Effector memory CD8-positive, alpha-beta T cell (primary cell): ENCODE measurements at regions not wholly inside any gene's neighbourhood (a gene's known extent, or its start where the extent isn't known, plus 50 kb on each side); places are given as distances from the start of the nearest gene placed in this dataset.

ENCODE experiments used
- ATAC-seq: fragments of 150-1000 bp; cut with Tn5 transposase; replicated peaks from 2 replicates; pipeline ENCODE4 v1.10.0; 2021; ENCODE audit warnings: mild to moderate bottlenecking, moderate library complexity
- DNase-seq, 3 experiments: peaks; one replicate each; pipeline ENCODE4 v3.0.0; 2021
- H3K27ac Mint-ChIP-seq, 2 donors: one replicate each; pipeline ENCODE4 v1.8.0; 2022; ENCODE audit warnings: mild to moderate bottlenecking in 2 of 2, mixed read lengths in 2 of 2, moderate library complexity in 2 of 2
- H3K27me3 Mint-ChIP-seq, 2 donors: one replicate each; pipeline ENCODE4 v1.8.0; 2022; ENCODE audit warnings: mixed read lengths in 2 of 2
- H3K36me3 Mint-ChIP-seq: one replicate; pipeline ENCODE4 v1.8.0; 2022; ENCODE audit warnings: mild to moderate bottlenecking, moderate library complexity, mixed read lengths; ENCODE audit not compliant: insufficient read depth
- H3K4me1 Mint-ChIP-seq, 2 donors: one replicate each; pipeline ENCODE4 v1.8.0; 2022; ENCODE audit warnings: low read depth in 2 of 2, mixed read lengths in 2 of 2
- H3K4me3 Mint-ChIP-seq, 2 donors: one replicate each; pipeline ENCODE4 v1.8.0; 2022; ENCODE audit warnings: mild to moderate bottlenecking in 2 of 2, mixed read lengths in 2 of 2, moderate library complexity in 2 of 2
- H3K9me3 Mint-ChIP-seq, 2 donors: one replicate each; pipeline ENCODE4 v1.8.0; 2022; ENCODE audit warnings: mixed read lengths in 2 of 2

DNA sequence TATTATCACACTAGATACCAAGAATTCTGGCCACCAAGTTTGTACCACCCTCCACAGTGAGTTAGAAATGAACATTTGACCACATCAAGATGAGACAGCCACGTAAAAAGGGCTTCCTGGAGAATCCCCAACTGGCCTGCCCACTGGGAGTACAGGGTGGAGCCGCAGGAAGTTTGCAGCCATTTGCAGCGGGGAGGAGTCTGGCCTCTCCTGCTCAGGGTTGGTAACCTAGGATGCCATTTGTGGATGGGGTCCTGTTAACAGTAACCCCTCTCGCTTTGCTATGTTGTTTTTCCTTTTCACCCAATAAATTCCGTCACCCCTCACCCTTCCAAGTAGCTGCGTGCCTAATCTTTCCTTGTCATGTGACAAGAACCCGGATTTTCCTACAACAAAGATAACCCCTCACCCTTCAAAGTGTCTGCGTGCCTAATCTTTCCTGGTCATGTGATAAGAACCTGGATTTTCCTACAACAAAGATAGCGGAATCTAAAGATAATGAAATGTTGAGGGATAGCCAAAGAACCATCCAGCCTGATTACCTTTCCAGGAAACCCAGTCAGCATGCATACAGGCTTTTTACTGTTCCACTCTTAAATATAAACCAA, 245.4 kb downstream of the NAF1 start:
- Mint-ChIP-seq H3K4me3 (no peak overlapping the region), H3K27ac (no peak overlapping the region), H3K27me3 (no peaks in the 10 kb centered on the region), H3K9me3 (peaks cover 0 to 2% of the 10 kb centered on the region in 2 donors), H3K4me1 (no peaks in the 10 kb centered on the region), H3K36me3 (no peaks in the 10 kb centered on the region)
- DNase-seq (no peak), ATAC-seq (no peak)

DNA sequence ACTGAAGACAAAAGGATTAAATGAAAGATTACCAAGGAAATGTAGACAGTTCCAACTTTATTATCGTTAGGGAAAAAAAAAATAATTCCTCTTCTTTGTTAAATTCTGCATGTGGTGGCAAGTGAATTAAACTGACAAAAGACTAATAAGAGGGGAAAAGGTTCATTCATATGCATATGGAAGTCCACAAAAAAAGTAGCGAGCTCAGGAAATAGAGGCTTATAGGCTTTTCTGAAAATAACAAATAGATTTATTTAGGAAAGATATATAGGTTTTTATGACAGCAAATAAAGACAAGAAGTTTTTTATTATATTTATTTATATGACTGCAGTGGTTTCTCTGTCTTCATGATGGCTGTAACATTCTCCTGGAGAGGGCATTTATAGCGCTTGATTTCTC, 246.0 kb downstream of the NAF1 start:
- Mint-ChIP-seq H3K9me3 (peaks cover 2% of the 10 kb centered on the region in 2 donors), H3K27me3 (no peaks in the 10 kb centered on the region), H3K4me3 (no peak overlapping the region), H3K27ac (no peak overlapping the region), H3K36me3 (no peaks in the 10 kb centered on the region), H3K4me1 (no peaks in the 10 kb centered on the region)
- DNase-seq (no peak), ATAC-seq (no peak)

DNA sequence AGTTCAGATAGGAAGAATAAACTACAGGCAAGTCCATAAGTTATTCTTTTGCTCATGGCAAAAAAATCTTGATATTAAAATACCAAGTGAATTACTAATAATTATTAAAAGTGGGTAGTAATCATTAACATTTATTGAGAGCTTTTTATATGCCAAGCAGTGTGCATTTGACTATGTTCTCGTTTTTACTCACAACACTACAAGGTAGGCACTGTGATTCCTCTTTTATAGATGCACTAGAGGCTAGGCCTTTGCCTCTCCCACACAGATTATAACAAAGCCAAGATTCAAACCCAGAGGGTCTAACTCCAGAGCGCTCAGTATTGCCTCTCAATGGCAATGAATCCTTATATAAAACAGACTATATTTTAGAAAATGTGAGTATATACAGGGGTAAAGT, 254.2 kb downstream of the NAF1 start:
- Mint-ChIP-seq H3K9me3 (peaks cover 0 to 11% of the 10 kb centered on the region in 2 donors), H3K36me3 (no peaks in the 10 kb centered on the region), H3K27me3 (no peaks in the 10 kb centered on the region), H3K4me3 (no peak overlapping the region), H3K4me1 (no peaks in the 10 kb centered on the region), H3K27ac (no peak overlapping the region)
- no peak for DNase-seq
- no peak for ATAC-seq

DNA sequence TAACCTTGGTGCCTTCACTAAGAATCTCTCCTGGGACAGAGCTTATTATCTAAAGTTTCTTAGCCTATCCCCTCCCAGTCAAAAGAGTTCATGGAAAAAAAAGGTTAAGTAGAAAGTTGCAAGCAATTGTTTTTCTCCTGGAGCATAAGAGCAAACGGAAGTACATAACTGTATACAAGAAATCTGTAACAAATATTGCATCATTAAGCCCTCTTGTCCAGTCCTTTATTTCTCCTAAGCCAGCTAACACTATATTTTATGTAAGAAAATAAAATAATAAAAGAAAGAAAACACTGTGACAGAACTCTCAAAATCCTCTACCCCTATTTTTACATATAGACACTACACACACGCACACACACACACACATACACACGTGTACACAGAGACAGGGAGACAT, 255.3 kb downstream of the NAF1 start:
- peaks cover 0 to 11% of the 10 kb centered on the region in 2 donors for H3K9me3 Mint-ChIP-seq
- H3K27me3 Mint-ChIP-seq, result no peaks in the 10 kb centered on the region
- ATAC-seq (no peak), DNase-seq (no peak)
- no peak overlapping the region for H3K27ac Mint-ChIP-seq
- H3K4me1 Mint-ChIP-seq, result no peaks in the 10 kb centered on the region
- no peak overlapping the region for H3K4me3 Mint-ChIP-seq
- no peaks in the 10 kb centered on the region for H3K36me3 Mint-ChIP-seq

DNA sequence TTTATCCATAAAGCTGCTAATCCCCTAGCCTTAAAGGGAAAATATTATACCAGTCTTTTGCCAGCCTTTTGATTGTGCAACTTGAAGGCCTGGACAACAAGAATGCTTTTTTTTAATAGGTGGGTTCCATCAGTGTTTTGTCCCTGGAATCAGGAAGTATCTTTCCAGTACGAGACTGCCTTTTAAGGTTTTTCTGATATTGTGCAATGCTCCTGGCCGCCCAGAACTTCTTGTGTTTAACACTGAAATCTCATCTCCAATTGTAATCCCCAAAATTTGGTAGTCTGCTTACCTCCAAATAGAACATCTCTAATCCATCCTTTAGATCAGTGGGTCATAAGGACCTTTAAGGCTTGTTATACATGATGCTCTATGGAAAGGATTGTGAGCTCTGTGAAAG, 256.7 kb downstream of the NAF1 start:
- H3K4me1 Mint-ChIP-seq, result no peaks in the 10 kb centered on the region
- DNase-seq, result no peak
- no peak overlapping the region for H3K27ac Mint-ChIP-seq
- peaks cover 0 to 2% of the 10 kb centered on the region in 2 donors for H3K9me3 Mint-ChIP-seq
- no peak for ATAC-seq
- H3K36me3 Mint-ChIP-seq, result no peaks in the 10 kb centered on the region
- no peaks in the 10 kb centered on the region for H3K27me3 Mint-ChIP-seq
- no peak overlapping the region for H3K4me3 Mint-ChIP-seq

DNA sequence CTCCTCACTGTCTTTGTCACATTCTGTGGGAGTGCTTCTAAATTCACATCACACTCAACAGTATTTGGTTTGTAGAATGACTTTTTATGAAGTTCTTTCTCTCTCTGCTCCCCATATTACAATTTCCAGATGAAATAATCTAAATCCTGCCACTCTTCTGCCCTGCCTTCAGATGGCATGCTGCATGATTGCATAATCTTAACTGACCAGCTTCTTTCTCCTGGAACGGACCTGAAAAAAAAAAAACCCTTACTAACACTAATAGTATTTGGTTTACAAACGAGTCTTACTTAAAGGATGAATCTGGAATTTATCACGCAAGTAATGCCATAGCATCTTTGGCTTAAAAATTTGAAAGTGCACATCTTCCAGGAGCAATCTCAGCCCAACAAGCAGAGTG, 272.3 kb downstream of the NAF1 start:
- no peaks in the 10 kb centered on the region for H3K4me1 Mint-ChIP-seq
- H3K27me3 Mint-ChIP-seq, result no peaks in the 10 kb centered on the region
- DNase-seq (no peak), ATAC-seq (no peak)
- H3K9me3 Mint-ChIP-seq, result peaks cover 0 to 7% of the 10 kb centered on the region in 2 donors
- no peak overlapping the region for H3K27ac Mint-ChIP-seq
- no peak overlapping the region for H3K4me3 Mint-ChIP-seq
- no peaks in the 10 kb centered on the region for H3K36me3 Mint-ChIP-seq

DNA sequence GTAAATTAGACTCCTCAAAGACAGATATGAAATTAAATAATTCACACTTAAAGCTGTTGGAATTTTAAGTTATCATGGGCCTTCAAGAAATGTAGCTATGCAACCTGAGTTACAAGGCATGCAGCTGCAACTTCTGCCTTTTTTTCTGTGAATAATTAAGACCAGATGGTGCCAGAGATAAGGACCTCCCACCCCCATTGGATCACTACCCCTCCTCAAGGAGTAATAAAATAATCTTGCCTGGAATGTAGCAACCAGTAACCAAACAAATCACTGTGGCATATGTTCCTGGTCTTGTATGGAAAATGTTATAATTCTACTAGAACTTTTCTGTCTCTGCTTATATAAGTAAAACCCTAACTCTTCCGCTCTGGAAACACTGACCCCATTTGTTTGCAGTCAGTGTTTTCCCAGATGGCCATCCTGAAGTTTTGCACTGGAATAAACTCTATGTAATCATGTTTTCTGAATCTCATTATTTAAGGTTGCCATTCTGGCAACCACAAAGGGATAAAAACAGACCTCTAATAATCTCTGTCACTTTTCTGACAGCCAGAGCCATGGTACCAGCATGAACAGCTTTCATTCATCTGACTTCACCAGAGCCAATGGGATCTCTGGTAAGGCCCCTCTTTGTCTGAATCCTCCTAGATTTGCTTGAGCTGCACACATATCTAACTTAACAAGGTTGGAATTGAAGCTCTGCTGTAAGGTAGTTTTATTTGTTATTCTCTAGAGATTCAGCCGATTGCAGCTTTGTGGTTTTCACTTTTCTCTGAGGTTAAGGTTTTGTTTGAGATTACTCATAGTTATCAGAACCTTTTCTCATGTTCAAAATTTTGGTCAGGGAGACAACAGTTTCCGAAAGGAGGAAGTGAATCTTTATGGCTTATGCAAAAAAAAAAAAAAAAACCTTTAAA, 274.6 kb downstream of the NAF1 start:
- DNase-seq (no peak), ATAC-seq (no peak)
- H3K27ac Mint-ChIP-seq, result no peak overlapping the region
- no peaks in the 10 kb centered on the region for H3K36me3 Mint-ChIP-seq
- H3K27me3 Mint-ChIP-seq, result no peaks in the 10 kb centered on the region
- H3K4me3 Mint-ChIP-seq, result no peak overlapping the region
- no peaks in the 10 kb centered on the region for H3K4me1 Mint-ChIP-seq
- peaks cover 0 to 5% of the 10 kb centered on the region in 2 donors for H3K9me3 Mint-ChIP-seq

DNA sequence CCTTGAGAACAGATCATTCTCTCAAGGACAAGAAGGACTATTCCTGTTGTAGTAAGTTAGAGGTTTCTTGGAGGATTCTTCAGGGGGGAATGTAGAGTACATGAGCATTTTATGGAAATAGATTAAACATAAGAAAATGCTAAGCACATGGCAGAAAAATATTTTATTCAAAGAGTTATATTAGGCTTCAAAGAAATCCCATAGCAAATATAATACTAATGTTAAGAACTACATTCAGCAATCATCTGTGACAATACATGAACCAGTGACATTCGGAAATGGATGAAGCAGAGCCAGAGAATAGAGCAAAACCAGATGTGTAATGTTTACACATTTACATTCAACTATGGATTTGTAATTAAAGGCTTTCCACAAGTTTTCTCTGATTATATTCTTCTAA, 288.6 kb downstream of the NAF1 start:
- Mint-ChIP-seq H3K9me3 (peaks cover 0 to 2% of the 10 kb centered on the region in 2 donors), H3K36me3 (no peaks in the 10 kb centered on the region), H3K4me3 (no peak overlapping the region), H3K27me3 (no peaks in the 10 kb centered on the region), H3K4me1 (no peaks in the 10 kb centered on the region), H3K27ac (no peak overlapping the region)
- DNase-seq, result no peak
- no peak for ATAC-seq

DNA sequence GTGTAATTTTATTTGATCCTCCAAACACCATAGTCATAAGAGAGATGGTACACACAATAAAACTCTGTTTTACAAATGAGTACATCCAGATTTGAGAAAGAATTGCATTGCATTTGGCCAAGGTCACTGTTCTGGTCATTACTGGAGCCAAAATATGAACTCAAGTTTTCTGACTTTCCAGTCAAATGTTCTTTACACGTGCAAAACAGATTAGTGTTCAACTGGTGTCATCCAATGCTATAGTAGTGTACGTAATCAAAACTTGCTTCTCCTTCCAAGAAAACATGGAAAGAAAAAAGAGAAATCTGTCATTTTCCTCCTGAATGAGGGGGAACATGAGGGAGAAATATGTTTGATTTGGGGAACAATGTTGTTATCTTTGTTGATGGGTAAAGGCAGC, 291.9 kb downstream of the NAF1 start:
- Mint-ChIP-seq H3K27ac (no peak overlapping the region), H3K4me1 (no peaks in the 10 kb centered on the region), H3K36me3 (no peaks in the 10 kb centered on the region), H3K4me3 (no peak overlapping the region), H3K27me3 (no peaks in the 10 kb centered on the region), H3K9me3 (no peaks in the 10 kb centered on the region)
- ATAC-seq (no peak), DNase-seq (no peak)

DNA sequence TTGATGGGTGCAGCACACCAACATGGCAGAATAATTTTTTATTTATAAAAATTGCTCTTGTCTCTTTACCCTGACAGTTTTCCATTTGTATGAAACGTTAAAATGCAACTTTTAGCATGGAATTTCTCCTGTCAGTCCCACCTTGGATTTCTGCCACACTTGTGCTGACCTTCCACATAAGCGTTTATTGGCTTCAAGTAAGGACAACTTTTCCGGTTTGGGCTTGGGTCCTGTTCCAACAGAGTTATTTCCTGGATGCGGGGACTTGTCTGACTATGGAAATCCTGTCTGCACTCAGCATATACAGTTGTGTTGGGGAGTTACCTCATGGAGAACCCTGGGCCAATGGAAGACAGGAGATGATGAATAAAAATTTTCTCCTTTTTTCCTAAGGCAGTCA, 294.7 kb downstream of the NAF1 start:
- peaks cover 3 to 8% of the 10 kb centered on the region in 2 donors for H3K9me3 Mint-ChIP-seq
- ATAC-seq (no peak), DNase-seq (no peak)
- H3K27me3 Mint-ChIP-seq, result no peaks in the 10 kb centered on the region
- no peaks in the 10 kb centered on the region for H3K36me3 Mint-ChIP-seq
- H3K4me1 Mint-ChIP-seq, result no peaks in the 10 kb centered on the region
- H3K27ac Mint-ChIP-seq, result no peak overlapping the region
- H3K4me3 Mint-ChIP-seq, result no peak overlapping the region

DNA sequence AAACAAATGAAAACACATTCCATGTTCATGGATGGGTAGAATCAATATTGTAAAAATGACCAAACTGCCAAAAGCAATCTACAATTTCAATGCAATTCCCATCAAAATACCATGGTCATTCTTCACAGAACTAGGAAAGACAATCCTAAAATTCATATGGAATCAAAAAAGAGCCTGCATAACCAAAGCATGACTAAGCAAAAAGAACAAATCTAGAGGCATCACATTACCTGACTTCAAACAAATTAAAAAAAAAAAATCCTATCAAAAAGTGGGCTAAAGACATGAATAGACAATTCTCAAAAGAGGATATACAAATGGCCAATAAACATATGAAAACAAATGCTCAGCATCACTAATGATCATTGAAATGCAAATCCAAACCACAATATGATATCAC, 297.5 kb downstream of the NAF1 start:
- Mint-ChIP-seq H3K9me3 (peaks cover 5 to 12% of the 10 kb centered on the region in 2 donors), H3K4me1 (no peaks in the 10 kb centered on the region), H3K4me3 (no peak overlapping the region), H3K36me3 (no peaks in the 10 kb centered on the region), H3K27me3 (no peaks in the 10 kb centered on the region), H3K27ac (no peak overlapping the region)
- no peak for ATAC-seq
- DNase-seq, result no peak

DNA sequence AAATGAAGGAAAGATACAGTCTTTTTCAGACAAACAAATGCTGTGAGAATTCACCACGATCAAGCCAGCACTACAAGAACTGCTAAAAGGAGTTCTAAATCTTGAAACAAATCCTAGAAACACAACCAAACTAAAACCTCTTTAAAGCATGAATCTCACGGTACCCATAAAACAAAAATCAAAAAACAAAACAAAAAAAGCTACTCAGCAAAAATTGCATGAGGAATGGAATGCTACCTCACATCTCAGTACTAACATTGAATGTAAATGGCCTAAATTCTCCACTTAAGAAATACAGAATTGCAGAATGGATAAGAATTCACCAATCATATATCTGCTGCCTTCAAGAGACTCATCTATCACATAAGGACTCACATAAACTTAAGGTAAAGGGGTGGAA, 300.1 kb downstream of the NAF1 start:
- no peaks in the 10 kb centered on the region for H3K27me3 Mint-ChIP-seq
- H3K4me3 Mint-ChIP-seq, result no peak overlapping the region
- ATAC-seq, result no peak
- peaks cover 5 to 14% of the 10 kb centered on the region in 2 donors for H3K9me3 Mint-ChIP-seq
- DNase-seq, result no peak
- H3K27ac Mint-ChIP-seq, result no peak overlapping the region
- no peaks in the 10 kb centered on the region for H3K4me1 Mint-ChIP-seq
- no peaks in the 10 kb centered on the region for H3K36me3 Mint-ChIP-seq

DNA sequence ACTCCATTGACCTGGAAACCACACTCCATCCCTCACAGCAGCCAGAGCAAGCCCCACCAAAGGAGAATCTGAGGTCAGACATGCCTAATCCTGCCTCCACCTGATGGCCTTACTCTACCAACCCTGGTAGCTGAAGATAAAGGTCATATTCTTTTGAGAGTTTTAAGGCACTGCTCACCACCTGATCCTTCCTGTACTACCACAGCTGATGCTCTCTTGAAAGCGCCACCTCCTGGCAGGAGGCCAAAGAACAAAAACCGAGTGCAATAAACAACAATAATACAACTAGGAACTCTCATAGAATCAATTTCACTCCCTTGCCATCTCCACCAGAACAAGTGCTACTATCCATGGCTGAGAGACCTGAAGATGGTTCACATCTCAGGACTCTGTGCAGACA, 301.6 kb downstream of the NAF1 start:
- H3K4me1 Mint-ChIP-seq, result no peaks in the 10 kb centered on the region
- no peak overlapping the region for H3K27ac Mint-ChIP-seq
- H3K9me3 Mint-ChIP-seq, result peaks cover 5 to 14% of the 10 kb centered on the region in 2 donors
- DNase-seq (no peak), ATAC-seq (no peak)
- H3K4me3 Mint-ChIP-seq, result no peak overlapping the region
- H3K27me3 Mint-ChIP-seq, result no peaks in the 10 kb centered on the region
- H3K36me3 Mint-ChIP-seq, result no peaks in the 10 kb centered on the region

DNA sequence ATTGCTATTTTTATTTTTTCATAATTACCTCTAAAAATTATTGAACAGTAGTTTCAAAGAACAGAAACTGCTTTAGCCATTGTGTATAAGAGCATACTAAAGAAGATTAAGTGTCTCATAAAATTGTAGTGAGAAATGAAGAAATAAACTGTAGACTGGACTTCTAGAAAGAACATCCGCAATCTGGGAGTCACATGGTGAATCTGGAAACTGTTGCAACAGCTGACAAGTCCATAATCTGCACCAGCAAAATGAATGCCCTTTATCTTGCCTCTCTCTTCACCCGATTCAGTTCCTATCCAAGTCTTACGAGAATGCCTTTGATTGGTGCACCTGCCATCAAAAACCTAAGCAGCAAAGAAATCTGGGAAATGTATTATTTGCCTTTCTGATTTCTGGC, 312.9 kb downstream of the NAF1 start:
- Mint-ChIP-seq H3K4me1 (no peaks in the 10 kb centered on the region), H3K27me3 (no peaks in the 10 kb centered on the region), H3K9me3 (peaks cover 3 to 12% of the 10 kb centered on the region in 2 donors), H3K4me3 (no peak overlapping the region), H3K36me3 (peaks cover 2% of the 10 kb centered on the region), H3K27ac (no peak overlapping the region)
- ATAC-seq (no peak), DNase-seq (no peak)
